Suprapubic skin (tissue), 4 donors: ENCODE measurements at regions not wholly inside any gene's neighbourhood (a gene's known extent, or its start where the extent isn't known, plus 50 kb on each side); places are given as distances from the start of the nearest gene placed in this dataset.

Experiments used
- DNase-seq, 2 donors: peaks; one replicate each; pipeline ENCODE4 v3.0.0-alpha.2; 2019; ENCODE audit warnings: low spot score in 2 of 2
- H3K27ac ChIP-seq: fragments of 200-600 bp; sonication (generic); one replicate; pipeline ENCODE4 v1.5.1; 2019
- H3K27me3 ChIP-seq: fragments of 200-600 bp; sonication (generic); one replicate; pipeline ENCODE4 v1.5.1; 2019
- H3K36me3 ChIP-seq: fragments of 200-600 bp; sonication (generic); one replicate; pipeline ENCODE4 v1.5.1; 2019
- H3K4me1 ChIP-seq: fragments of 200-600 bp; sonication (generic); one replicate; pipeline ENCODE4 v1.5.1; 2019
- H3K4me3 ChIP-seq: fragments of 200-600 bp; sonication (generic); one replicate; pipeline ENCODE4 v1.5.1; 2019; ENCODE audit warnings: mild to moderate bottlenecking
- H3K9me3 ChIP-seq: fragments of 200-600 bp; sonication (generic); one replicate; pipeline ENCODE4 v1.5.1; 2019
- EP300 ChIP-seq: sonication (generic); formaldehyde crosslinking; IDR thresholded peaks from one replicate; pipeline ENCODE4 v1.6.1; 2017; ENCODE audit warnings: antibody characterized with exemption
- POLR2A ChIP-seq, 2 donors: fragments of 450-650 bp; IDR thresholded peaks; one replicate each; pipeline ENCODE4 v1.6.1; 2017; ENCODE audit warnings: antibody characterized with exemption in 2 of 2, mild to moderate bottlenecking in 2 of 2, moderate library complexity in 2 of 2
- POLR2AphosphoS5 ChIP-seq, 3 donors: sonication (generic); formaldehyde crosslinking; IDR thresholded peaks; one replicate each; pipeline ENCODE4 v1.6.1; 2017; ENCODE audit warnings: antibody characterized with exemption in 3 of 3
- WGBS: methylation state at CpG from one replicate; pipeline ENCODE4 v1.1.5; 2018; 5-methylcytosine and 5-hydroxymethylcytosine counted together
- TF ChIP-seq, protein P1 (sequence below), 2 donors: fragments of 200-600 bp in 1 of 2; fragments of 450-650 bp in 1 of 2; sonication (generic) in 1 of 2; IDR thresholded peaks; one replicate each; pipeline ENCODE4 v1.5.1; 2016 to 2019; ENCODE audit warnings: antibody characterized with exemption in 2 of 2, mild to moderate bottlenecking in 1 of 2, moderate library complexity in 1 of 2

DNA sequence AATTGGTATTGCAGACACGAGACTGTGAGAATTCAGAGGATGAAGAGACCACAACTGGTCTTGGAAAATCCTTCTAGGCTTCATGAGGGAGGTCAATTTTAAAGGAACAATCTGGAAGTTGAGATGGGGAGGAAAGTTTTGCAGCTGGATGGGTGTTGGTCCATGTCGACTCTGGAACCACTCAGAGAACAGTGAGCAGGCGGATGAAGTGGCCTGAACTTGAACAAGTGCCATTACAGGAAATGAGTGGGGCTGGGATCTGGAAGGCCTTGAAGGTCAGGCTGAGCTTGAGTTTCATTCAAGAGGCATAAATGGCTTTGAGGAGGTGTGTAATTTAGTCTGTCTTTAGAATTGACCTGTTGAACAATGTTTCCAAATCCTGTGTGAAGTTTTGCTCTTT, 140.9 kb downstream of the GALC start:
- Histone ChIP-seq H3K4me1 (no peaks in the 10 kb centered on the region), H3K9me3 (no peaks in the 10 kb centered on the region), H3K27ac (no peak overlapping the region), H3K4me3 (no peak overlapping the region), H3K27me3 (no peaks in the 10 kb centered on the region), H3K36me3 (no peaks in the 10 kb centered on the region)
- WGBS: 78% methylated on average over 3 of the region's 3 CpGs
- TF ChIP-seq, protein P1, sequence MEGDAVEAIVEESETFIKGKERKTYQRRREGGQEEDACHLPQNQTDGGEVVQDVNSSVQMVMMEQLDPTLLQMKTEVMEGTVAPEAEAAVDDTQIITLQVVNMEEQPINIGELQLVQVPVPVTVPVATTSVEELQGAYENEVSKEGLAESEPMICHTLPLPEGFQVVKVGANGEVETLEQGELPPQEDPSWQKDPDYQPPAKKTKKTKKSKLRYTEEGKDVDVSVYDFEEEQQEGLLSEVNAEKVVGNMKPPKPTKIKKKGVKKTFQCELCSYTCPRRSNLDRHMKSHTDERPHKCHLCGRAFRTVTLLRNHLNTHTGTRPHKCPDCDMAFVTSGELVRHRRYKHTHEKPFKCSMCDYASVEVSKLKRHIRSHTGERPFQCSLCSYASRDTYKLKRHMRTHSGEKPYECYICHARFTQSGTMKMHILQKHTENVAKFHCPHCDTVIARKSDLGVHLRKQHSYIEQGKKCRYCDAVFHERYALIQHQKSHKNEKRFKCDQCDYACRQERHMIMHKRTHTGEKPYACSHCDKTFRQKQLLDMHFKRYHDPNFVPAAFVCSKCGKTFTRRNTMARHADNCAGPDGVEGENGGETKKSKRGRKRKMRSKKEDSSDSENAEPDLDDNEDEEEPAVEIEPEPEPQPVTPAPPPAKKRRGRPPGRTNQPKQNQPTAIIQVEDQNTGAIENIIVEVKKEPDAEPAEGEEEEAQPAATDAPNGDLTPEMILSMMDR (IDR thresholded peaks at IDR 0.05): no peak
- TF ChIP-seq POLR2AphosphoS5 (IDR thresholded peaks at IDR 0.05) (no peak), EP300 (no peak), POLR2A (IDR thresholded peaks at IDR 0.05) (no peak)
- no peak for DNase-seq

DNA sequence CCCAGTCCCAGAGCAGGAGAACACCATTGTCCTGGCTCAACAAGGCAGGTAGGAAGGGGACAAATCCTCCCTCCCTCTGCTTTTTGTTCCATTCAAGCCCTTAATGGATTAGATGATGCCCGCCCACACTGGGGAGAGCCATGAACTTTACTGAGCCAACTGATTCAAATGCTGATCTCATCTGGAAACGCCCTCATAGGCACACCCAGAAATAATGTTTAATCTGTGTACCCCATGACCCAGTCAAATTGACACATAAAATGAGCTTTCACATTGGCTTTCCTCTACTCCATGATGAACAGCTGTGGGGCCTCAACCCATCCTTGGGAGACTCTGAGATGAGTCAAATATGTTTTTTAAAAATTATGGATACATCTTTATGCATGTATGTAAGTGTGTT, 141.8 kb downstream of the GALC start:
- Histone ChIP-seq H3K27ac (no peak overlapping the region), H3K27me3 (no peaks in the 10 kb centered on the region), H3K9me3 (no peaks in the 10 kb centered on the region), H3K36me3 (no peaks in the 10 kb centered on the region), H3K4me3 (no peak overlapping the region), H3K4me1 (no peaks in the 10 kb centered on the region)
- TF ChIP-seq EP300: no peak
- TF ChIP-seq POLR2AphosphoS5 (IDR thresholded peaks at IDR 0.05): no peak
- TF ChIP-seq, protein P1 (IDR thresholded peaks at IDR 0.05): no peak
- TF ChIP-seq POLR2A (IDR thresholded peaks at IDR 0.05): no peak
- no peak for DNase-seq
- 47% methylated on average over 2 of the region's 2 CpGs for WGBS

DNA sequence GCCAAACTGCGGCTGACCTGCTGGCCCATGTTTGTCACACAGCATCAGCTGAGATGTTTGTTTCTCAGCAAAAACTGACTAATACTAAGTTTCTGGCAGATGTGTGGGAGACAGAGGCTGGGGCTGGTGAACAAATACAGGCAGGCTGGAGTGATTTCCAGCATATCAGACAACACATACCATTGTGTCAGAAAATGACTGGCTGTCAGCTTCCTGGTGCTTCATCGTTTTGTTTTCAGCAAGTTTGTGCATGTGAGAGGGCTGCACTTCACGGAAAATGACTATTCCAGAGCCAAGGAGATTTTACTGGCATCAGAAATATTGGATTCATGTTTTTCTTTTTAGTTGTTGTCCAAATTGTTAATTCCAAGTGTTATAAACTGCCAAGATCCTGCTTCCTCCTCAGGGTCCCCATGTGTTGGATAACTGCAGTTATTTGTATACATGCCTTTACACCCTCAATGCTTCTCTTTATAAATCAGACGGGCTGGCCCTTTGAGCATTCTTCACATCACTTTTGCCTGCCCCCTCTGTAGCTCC, 145.7 kb downstream of the GALC start:
- no peak overlapping the region for H3K4me3 ChIP-seq
- H3K27ac ChIP-seq: no peak overlapping the region

DNA sequence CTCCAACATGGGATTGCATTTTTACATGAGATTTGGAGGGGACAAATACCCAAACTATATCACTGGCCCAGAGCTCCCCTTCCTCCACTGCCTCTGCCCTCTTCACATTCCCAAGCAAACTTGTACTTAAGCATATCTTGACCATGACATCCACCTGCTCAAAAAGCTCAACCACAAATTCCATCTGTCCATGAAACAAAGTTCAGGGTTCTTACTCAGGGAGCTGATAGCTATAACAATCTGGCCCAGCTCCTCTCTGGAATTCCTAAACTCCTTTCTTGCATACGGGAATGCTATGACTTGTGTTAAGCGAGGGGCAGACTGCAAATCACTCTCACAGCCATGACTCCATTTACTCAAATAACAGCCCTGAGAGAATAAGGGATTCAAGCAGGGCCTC, 152.1 kb downstream of the GALC start:
- Histone ChIP-seq H3K27me3 (no peaks in the 10 kb centered on the region), H3K27ac (no peak overlapping the region), H3K36me3 (no peaks in the 10 kb centered on the region), H3K4me1 (no peaks in the 10 kb centered on the region), H3K4me3 (no peak overlapping the region), H3K9me3 (no peaks in the 10 kb centered on the region)
- DNase-seq: no peak
- TF ChIP-seq, protein P1 (IDR thresholded peaks at IDR 0.05): no peak
- no peak for TF ChIP-seq POLR2AphosphoS5 (IDR thresholded peaks at IDR 0.05)
- TF ChIP-seq POLR2A (IDR thresholded peaks at IDR 0.05): no peak
- TF ChIP-seq EP300: no peak
- 77% methylated on average over 2 of the region's 2 CpGs for whole genome bisulfite sequencing

More for the DNA sequence above, 145.7 kb downstream of the GALC start:
- WGBS: 38% methylated on average over 4 of the region's 4 CpGs
- H3K36me3 ChIP-seq: no peaks in the 10 kb centered on the region
- DNase-seq: no peak
- H3K4me1 ChIP-seq: no peaks in the 10 kb centered on the region
- TF ChIP-seq POLR2A (IDR thresholded peaks at IDR 0.05): no peak
- TF ChIP-seq, protein P1 (IDR thresholded peaks at IDR 0.05): no peak
- TF ChIP-seq POLR2AphosphoS5 (IDR thresholded peaks at IDR 0.05): no peak
- TF ChIP-seq EP300: no peak
- H3K27me3 ChIP-seq: no peaks in the 10 kb centered on the region
- no peaks in the 10 kb centered on the region for H3K9me3 ChIP-seq

DNA sequence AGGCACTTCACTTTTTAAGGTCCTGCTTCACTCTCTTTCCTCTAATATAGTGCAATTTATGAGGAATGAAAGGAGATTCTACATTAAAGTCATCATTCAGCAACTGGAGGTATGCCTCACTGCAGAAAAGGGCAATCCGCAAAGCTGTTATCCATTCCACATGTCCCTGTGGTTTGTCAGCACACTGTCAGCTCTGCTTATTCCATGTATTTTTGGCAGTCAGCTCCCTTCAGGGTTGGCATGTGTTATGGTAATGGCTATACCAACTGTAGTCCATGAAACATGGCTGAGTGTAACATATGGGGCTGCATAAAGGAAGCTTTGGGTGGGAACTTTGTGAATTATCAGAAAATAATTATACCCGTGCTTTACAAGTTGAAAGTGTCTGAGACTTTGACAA, 154.1 kb downstream of the GALC start:
- no peaks in the 10 kb centered on the region for H3K9me3 ChIP-seq
- H3K4me3 ChIP-seq: no peak overlapping the region
- TF ChIP-seq POLR2A (IDR thresholded peaks at IDR 0.05) (no peak), EP300 (no peak), POLR2AphosphoS5 (IDR thresholded peaks at IDR 0.05) (no peak)
- TF ChIP-seq, protein P1 (IDR thresholded peaks at IDR 0.05): no peak
- H3K27me3 ChIP-seq: no peaks in the 10 kb centered on the region
- WGBS: 84% methylated on average over 2 of the region's 2 CpGs
- no peaks in the 10 kb centered on the region for H3K4me1 ChIP-seq
- DNase-seq: no peak
- no peaks in the 10 kb centered on the region for H3K36me3 ChIP-seq
- no peak overlapping the region for H3K27ac ChIP-seq
